Ishikawa (cell line): ENCODE measurements at regions not wholly inside any gene's neighbourhood (a gene's known extent, or its start where the extent isn't known, plus 50 kb on each side); places are given as distances from the start of the nearest gene placed in this dataset.

Experiments used
- EP300 ChIP-seq: IDR thresholded peaks from 2 replicates; pipeline ENCODE4 v1.6.1; 2012; ENCODE audit warnings: borderline replicate concordance
- RAD21 ChIP-seq: IDR thresholded peaks from 2 replicates; pipeline ENCODE4 v1.6.1; 2012; ENCODE audit warnings: low read depth
- USF1 ChIP-seq: IDR thresholded peaks from 2 replicates; pipeline ENCODE4 v1.6.1; 2012
- TF ChIP-seq, protein P1 (sequence below): IDR thresholded peaks from 2 replicates; pipeline ENCODE4 v1.6.1; 2012; ENCODE audit warnings: low read depth, mild to moderate bottlenecking
- TF ChIP-seq, protein P2 (sequence below): IDR thresholded peaks from 2 replicates; pipeline ENCODE4 v1.6.1; 2012

GRCh38 chr4:175330652-175331051, 412.5 kb downstream of the ADAM29 start:
- TF ChIP-seq USF1 (no peak), RAD21 (no peak), EP300 (no peak)
- TF ChIP-seq, protein P1, sequence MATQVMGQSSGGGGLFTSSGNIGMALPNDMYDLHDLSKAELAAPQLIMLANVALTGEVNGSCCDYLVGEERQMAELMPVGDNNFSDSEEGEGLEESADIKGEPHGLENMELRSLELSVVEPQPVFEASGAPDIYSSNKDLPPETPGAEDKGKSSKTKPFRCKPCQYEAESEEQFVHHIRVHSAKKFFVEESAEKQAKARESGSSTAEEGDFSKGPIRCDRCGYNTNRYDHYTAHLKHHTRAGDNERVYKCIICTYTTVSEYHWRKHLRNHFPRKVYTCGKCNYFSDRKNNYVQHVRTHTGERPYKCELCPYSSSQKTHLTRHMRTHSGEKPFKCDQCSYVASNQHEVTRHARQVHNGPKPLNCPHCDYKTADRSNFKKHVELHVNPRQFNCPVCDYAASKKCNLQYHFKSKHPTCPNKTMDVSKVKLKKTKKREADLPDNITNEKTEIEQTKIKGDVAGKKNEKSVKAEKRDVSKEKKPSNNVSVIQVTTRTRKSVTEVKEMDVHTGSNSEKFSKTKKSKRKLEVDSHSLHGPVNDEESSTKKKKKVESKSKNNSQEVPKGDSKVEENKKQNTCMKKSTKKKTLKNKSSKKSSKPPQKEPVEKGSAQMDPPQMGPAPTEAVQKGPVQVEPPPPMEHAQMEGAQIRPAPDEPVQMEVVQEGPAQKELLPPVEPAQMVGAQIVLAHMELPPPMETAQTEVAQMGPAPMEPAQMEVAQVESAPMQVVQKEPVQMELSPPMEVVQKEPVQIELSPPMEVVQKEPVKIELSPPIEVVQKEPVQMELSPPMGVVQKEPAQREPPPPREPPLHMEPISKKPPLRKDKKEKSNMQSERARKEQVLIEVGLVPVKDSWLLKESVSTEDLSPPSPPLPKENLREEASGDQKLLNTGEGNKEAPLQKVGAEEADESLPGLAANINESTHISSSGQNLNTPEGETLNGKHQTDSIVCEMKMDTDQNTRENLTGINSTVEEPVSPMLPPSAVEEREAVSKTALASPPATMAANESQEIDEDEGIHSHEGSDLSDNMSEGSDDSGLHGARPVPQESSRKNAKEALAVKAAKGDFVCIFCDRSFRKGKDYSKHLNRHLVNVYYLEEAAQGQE, result no peak
- TF ChIP-seq, protein P2, sequence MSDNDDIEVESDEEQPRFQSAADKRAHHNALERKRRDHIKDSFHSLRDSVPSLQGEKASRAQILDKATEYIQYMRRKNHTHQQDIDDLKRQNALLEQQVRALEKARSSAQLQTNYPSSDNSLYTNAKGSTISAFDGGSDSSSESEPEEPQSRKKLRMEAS, result no peak
